Spleen (tissue), 11 donors: ENCODE measurements at regions not wholly inside any gene's neighbourhood (a gene's known extent, or its start where the extent isn't known, plus 50 kb on each side); places are given as distances from the start of the nearest gene placed in this dataset.

ENCODE experiments used
- DNase-seq: peaks from one replicate; pipeline ENCODE4 v3.0.0-alpha.2; 2020
- H3K27ac ChIP-seq, 8 donors: fragments of 200-600 bp; sonication (generic) in 7 of 8; 1 replicate in 4 of 8; 2 replicates in 4 of 8; pipeline versions ENCODE4 v1.5.0 to v1.8.0; 2016 to 2021; ENCODE audit warnings: inconsistent platforms in 4 of 8, mild to moderate bottlenecking in 4 of 8, moderate library complexity in 1 of 8
- H3K27me3 ChIP-seq, 7 donors: fragments of 200-600 bp; sonication (generic) in 6 of 7; replicated peaks in 1 of 7; 1 replicate in 4 of 7; 2 replicates in 3 of 7; pipeline versions ENCODE4 v1.5.0 to v1.8.0; 2016 to 2021; ENCODE audit warnings: inconsistent platforms in 3 of 7, mild to moderate bottlenecking in 1 of 7
- H3K36me3 ChIP-seq, 6 donors: fragments of 200-600 bp; sonication (generic) in 5 of 6; 1 replicate in 4 of 6; 2 replicates in 2 of 6; pipeline versions ENCODE4 v1.5.0 to v1.8.0; 2016 to 2021; ENCODE audit warnings: inconsistent platforms in 2 of 6
- H3K4me1 ChIP-seq, 6 donors: fragments of 200-600 bp; sonication (generic) in 5 of 6; 1 replicate in 3 of 6; 2 replicates in 3 of 6; pipeline versions ENCODE4 v1.5.0 to v1.8.0; 2016 to 2021; ENCODE audit warnings: inconsistent platforms in 3 of 6
- H3K4me3 ChIP-seq, 8 donors: fragments of 200-600 bp; sonication (generic) in 7 of 8; 1 replicate in 4 of 8; 2 replicates in 4 of 8; pipeline versions ENCODE4 v1.5.0 to v1.8.0; 2016 to 2021; ENCODE audit warnings: inconsistent platforms in 4 of 8, mild to moderate bottlenecking in 4 of 8, moderate library complexity in 2 of 8
- H3K9me3 ChIP-seq, 8 donors: fragments of 200-600 bp; sonication (generic) in 7 of 8; 1 replicate in 4 of 8; 2 replicates in 4 of 8; pipeline versions ENCODE4 v1.5.0 to v1.8.0; 2016 to 2021; ENCODE audit warnings: inconsistent platforms in 4 of 8
- CTCF ChIP-seq, 11 experiments: fragments of 200-600 bp in 7 of 11; fragments of 450-650 bp in 4 of 11; sonication (generic) in 4 of 11; IDR thresholded peaks in 8 of 11; conservative IDR thresholded peaks in 3 of 11; 1 replicate in 7 of 11; 2 replicates in 4 of 11; pipeline versions ENCODE4 v1.4.0 to v1.8.0; 2016 to 2021; ENCODE audit warnings: antibody characterized with exemption in 11 of 11, inconsistent platforms in 4 of 11, mild to moderate bottlenecking in 1 of 11
- POLR2A ChIP-seq, 3 donors: fragments of 450-650 bp; IDR thresholded peaks; one replicate each; pipeline ENCODE4 v1.5.1; 2017; ENCODE audit warnings: antibody characterized with exemption in 3 of 3, mild to moderate bottlenecking in 1 of 3
- POLR2AphosphoS5 ChIP-seq, 3 donors: sonication (generic); formaldehyde crosslinking; IDR thresholded peaks; one replicate each; pipeline ENCODE4 v1.5.1; 2017; ENCODE audit warnings: antibody characterized with exemption in 3 of 3
- WGBS, 5 donors: extraction: QIAGEN DNeasy Blood & Tissue Kit in 3 of 5; methylation state at CpG; one replicate each; pipeline versions ENCODE4 v1.1.5 to v1.1.7; 2013 to 2018; 5-methylcytosine and 5-hydroxymethylcytosine counted together
- intact Hi-C: fragments of 100-400 bp; cut with DNase I; formaldehyde crosslinking; loops from one replicate; pipeline ENCODE4 v1.15.0; 2023; ENCODE audit warnings: low total_unique reads
- donor health status: healthy with polysubstance abuse.
- donor health status: DM: no; HTN: no; CAD: no; lungs with moderate emphysema.
- donor health status: DM: no; HTN: no; CAD: no.
- donor health status: Bipolar disorder and iron deficiency.
- donor health status: healthy.
- donor health status: DM: no; HTN: no; CAD: no.
- donor health status: DM: yes; HTN: yes; CAD: no.

GRCh38 chr20:41862476-41862875 lies 244.3 kb upstream of the CHD6 start:
- H3K27me3 ChIP-seq, result peaks cover 0 to 12% (median 0%) of the 10 kb centered on the region in 7 donors
- TF ChIP-seq POLR2AphosphoS5 (IDR thresholded peaks at IDR 0.05) (no peak), CTCF (IDR thresholded peaks at IDR 0.05 in 8 of 11, conservative IDR thresholded peaks at IDR 0.05 in 3 of 11) (no peak), POLR2A (IDR thresholded peaks at IDR 0.05) (no peak)
- no peaks in the 10 kb centered on the region for H3K4me1 ChIP-seq
- 72 to 83% (median 77%) methylated on average over 4 of the region's 4 CpGs for WGBS, 5 donors
- H3K36me3 ChIP-seq, result no peaks in the 10 kb centered on the region
- no peak overlapping the region for H3K27ac ChIP-seq
- intact Hi-C loops, result no loop called here
- peaks cover 0 to 7% (median under 1%) of the 10 kb centered on the region in 8 donors for H3K9me3 ChIP-seq
- DNase-seq, result no peak
- H3K4me3 ChIP-seq, result no peak overlapping the region

- H3K27me3 ChIP-seq, result peaks cover 0 to 12% (median 0%) of the 10 kb centered on the region in 7 donors
- peaks cover 0 to 7% (median 0%) of the 10 kb centered on the region in 8 donors for H3K9me3 ChIP-seq
- no peaks in the 10 kb centered on the region for H3K36me3 ChIP-seq
- no peak overlapping the region for H3K27ac ChIP-seq
- DNase-seq, result no peak
- WGBS, 5 donors, result 47 to 54% (median 52%) methylated on average over 5 to 6 of the region's 6 CpGs
- H3K4me3 ChIP-seq, result no peak overlapping the region
- H3K4me1 ChIP-seq, result no peaks in the 10 kb centered on the region
- TF ChIP-seq POLR2A (IDR thresholded peaks at IDR 0.05), result no peak
- no peak for TF ChIP-seq CTCF (IDR thresholded peaks at IDR 0.05 in 8 of 11, conservative IDR thresholded peaks at IDR 0.05 in 3 of 11)
- no peak for TF ChIP-seq POLR2AphosphoS5 (IDR thresholded peaks at IDR 0.05)
- intact Hi-C loops, result no loop called here
Observed at GRCh38 chr20:41861772-41862422, 243.7 kb upstream of the CHD6 start.

- Histone ChIP-seq H3K9me3 (peaks cover 0 to 15% (median 0%) of the 10 kb centered on the region in 8 donors), H3K27me3 (peaks cover 0 to 35% (median 0%) of the 10 kb centered on the region in 7 donors), H3K36me3 (no peaks in the 10 kb centered on the region), H3K4me3 (no peak overlapping the region), H3K27ac (no peak overlapping the region), H3K4me1 (no peaks in the 10 kb centered on the region)
- intact Hi-C loops, result no loop called here
- TF ChIP-seq CTCF (IDR thresholded peaks at IDR 0.05 in 8 of 11, conservative IDR thresholded peaks at IDR 0.05 in 3 of 11), result no peak
- TF ChIP-seq POLR2AphosphoS5 (IDR thresholded peaks at IDR 0.05), result no peak
- no peak for TF ChIP-seq POLR2A (IDR thresholded peaks at IDR 0.05)
- DNase-seq, result no peak
- WGBS, 5 donors, result 78 to 83% (median 82%) methylated on average over 3 of the region's 3 CpGs
Observed at GRCh38 chr20:41854765-41855164, 236.6 kb upstream of the CHD6 start.

GRCh38 chr20:41853806-41854205 lies 235.6 kb upstream of the CHD6 start:
- peaks cover 0 to 35% (median 0%) of the 10 kb centered on the region in 7 donors for H3K27me3 ChIP-seq
- no peak overlapping the region for H3K4me3 ChIP-seq
- peaks cover 0 to 15% (median 0%) of the 10 kb centered on the region in 8 donors for H3K9me3 ChIP-seq
- no peaks in the 10 kb centered on the region for H3K36me3 ChIP-seq
- intact Hi-C loops, result no loop called here
- H3K27ac ChIP-seq, result no peak overlapping the region
- 53 to 61% (median 59%) methylated on average over 2 of the region's 2 CpGs for WGBS, 5 donors
- no peaks in the 10 kb centered on the region for H3K4me1 ChIP-seq
- no peak for TF ChIP-seq POLR2AphosphoS5 (IDR thresholded peaks at IDR 0.05)
- no peak for TF ChIP-seq POLR2A (IDR thresholded peaks at IDR 0.05)
- no peak for TF ChIP-seq CTCF (IDR thresholded peaks at IDR 0.05 in 8 of 11, conservative IDR thresholded peaks at IDR 0.05 in 3 of 11)
- DNase-seq, result no peak
